Choroid plexus epithelial cell (primary cell): ENCODE measurements at regions not wholly inside any gene's neighbourhood (a gene's known extent, or its start where the extent isn't known, plus 50 kb on each side); places are given as distances from the start of the nearest gene placed in this dataset.
A peak's percentile ranks its signal among the peaks of the same experiment; 100 is the strongest.
"Not testable (repeated sequence)": the region's sequence is repeated elsewhere in the genome, so short reads cannot be mapped to it uniquely, and the experiment has no call there.

Source experiments
- DNase-seq: peaks from one replicate; pipeline ENCODE4 v3.0.0-alpha.2; 2010; ENCODE audit warnings: low read depth
- H3K4me3 ChIP-seq: 2 replicates; pipeline ENCODE4 v1.5.1; 2011; ENCODE audit warnings: low read depth, mild to moderate bottlenecking, control low read depth, low read length, moderate library complexity
- CTCF ChIP-seq: conservative IDR thresholded peaks from 2 replicates; pipeline ENCODE4 v1.5.1; 2011; ENCODE audit warnings: low read depth, mild to moderate bottlenecking, control low read depth, inconsistent platforms, low read length, moderate library complexity

GRCh38 chr1:172935062-172935592, 115.6 kb downstream of the TNFSF18 start:
- no peak overlapping the region for H3K4me3 ChIP-seq
- DNase-seq: peak; percentile 53
- no peak for TF ChIP-seq CTCF

GRCh38 chr1:172936088-172936645, 114.6 kb downstream of the TNFSF18 start:
- no peak for DNase-seq
- no peak for TF ChIP-seq CTCF
- H3K4me3 ChIP-seq: no peak overlapping the region

GRCh38 chr1:172938681-172939080, 112.1 kb downstream of the TNFSF18 start:
- no peak for TF ChIP-seq CTCF
- no peak overlapping the region for H3K4me3 ChIP-seq
- peak; percentile 84 for DNase-seq

DNA sequence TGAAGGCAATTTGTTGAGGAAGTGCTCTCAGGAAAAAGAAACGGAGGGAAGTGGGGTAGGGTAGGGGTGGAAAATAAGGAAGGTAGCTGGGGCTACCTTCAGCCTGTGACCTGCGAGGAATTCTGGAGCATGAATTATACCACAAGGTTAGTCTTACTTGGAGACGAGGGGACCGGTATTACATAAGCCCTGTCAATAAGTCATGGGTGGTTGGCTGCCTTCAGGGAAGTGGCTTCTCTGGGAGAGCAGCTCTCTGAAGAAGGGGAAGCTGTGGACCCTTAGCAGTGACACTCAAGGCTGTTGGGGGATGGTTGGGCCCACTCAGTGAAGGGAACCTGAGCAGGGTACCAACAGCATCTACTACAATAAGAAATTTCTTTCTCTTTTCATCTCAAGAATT, 111.3 kb downstream of the TNFSF18 start:
- no peak for DNase-seq
- no peak overlapping the region for H3K4me3 ChIP-seq
- no peak for TF ChIP-seq CTCF

GRCh38 chr1:172940174-172940855, 110.4 kb downstream of the TNFSF18 start:
- DNase-seq: peak; percentile 87
- H3K4me3 ChIP-seq: no peak overlapping the region
- no peak for TF ChIP-seq CTCF

DNA sequence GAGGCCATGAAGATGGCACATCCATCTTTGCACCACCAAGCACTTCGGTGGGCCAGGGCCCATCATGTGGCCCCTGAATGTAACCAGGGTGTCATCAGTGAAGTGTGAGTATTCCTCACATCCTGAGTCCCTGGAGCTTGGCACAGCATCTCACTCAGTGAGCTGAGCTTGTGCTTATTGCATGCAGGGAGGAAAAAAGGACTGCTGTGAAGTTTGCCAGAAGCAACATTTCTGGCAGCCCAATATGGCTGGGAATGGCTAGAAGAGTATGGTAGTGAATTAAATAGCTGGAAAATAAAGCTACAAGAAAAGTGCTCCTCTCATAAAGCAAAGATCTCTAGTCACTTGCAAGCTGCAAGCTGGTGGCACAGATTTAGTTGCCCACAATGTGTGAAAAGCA, 109.3 kb downstream of the TNFSF18 start:
- no peak overlapping the region for H3K4me3 ChIP-seq
- no peak for DNase-seq
- TF ChIP-seq CTCF: no peak

- no peak for TF ChIP-seq CTCF
- no peak for DNase-seq
Observed at GRCh38 chr1:172941945-172942344, 108.8 kb downstream of the TNFSF18 start.

GRCh38 chr1:172943138-172943537, 107.6 kb downstream of the TNFSF18 start:
- not testable (repeated sequence) for H3K4me3 ChIP-seq, DNase-seq

More at GRCh38 chr1:172941945-172942344, 108.8 kb downstream of the TNFSF18 start:
- H3K4me3 ChIP-seq: no peak overlapping the region
